Keratinocyte (primary cell): ENCODE measurements at regions not wholly inside any gene's neighbourhood (a gene's known extent, or its start where the extent isn't known, plus 50 kb on each side); places are given as distances from the start of the nearest gene placed in this dataset.

Experiments used
- DNase-seq: peaks from one replicate; pipeline ENCODE4 v3.0.0-alpha.2; 2011; ENCODE audit warnings: low read depth, missing footprints, low spot score
- FAIRE-seq: peaks from 2 replicates; lab custom pipeline; 2011; peaks lifted over from hg19 to GRCh38; lab: Jason Lieb, UNC
- H2AFZ ChIP-seq: 2 replicates; pipeline ENCODE4 v1.6.0; 2012; ENCODE audit warnings: low read length, control low read depth, inconsistent platforms; ENCODE audit not compliant: control insufficient read depth
- H3K27ac ChIP-seq: 2 replicates; pipeline ENCODE4 v1.5.1; 2011; ENCODE audit warnings: low read length; ENCODE audit not compliant: control insufficient read depth, insufficient read depth
- H3K27me3 ChIP-seq: 3 replicates; pipeline ENCODE4 v1.6.0; 2011; ENCODE audit warnings: low read length; ENCODE audit not compliant: control insufficient read depth, insufficient read depth; ENCODE audit errors: extremely low read depth
- H3K36me3 ChIP-seq, 2 experiments: 2 replicates in 1 of 2; 3 replicates in 1 of 2; pipeline ENCODE4 v1.5.1; 2011; ENCODE audit warnings: low read length in 2 of 2, mild to moderate bottlenecking in 1 of 2; ENCODE audit not compliant: control insufficient read depth in 2 of 2, insufficient read depth in 2 of 2; ENCODE audit errors: extremely low read depth in 1 of 2
- H3K4me1 ChIP-seq: 3 replicates; pipeline ENCODE4 v1.5.1; 2011; ENCODE audit warnings: low read length; ENCODE audit not compliant: control insufficient read depth, insufficient read depth; ENCODE audit errors: extremely low read depth
- H3K4me2 ChIP-seq: 3 replicates; pipeline ENCODE4 v1.6.0; 2011; ENCODE audit warnings: low read depth, low read length; ENCODE audit not compliant: control insufficient read depth, insufficient read depth; ENCODE audit errors: extremely low read depth
- H3K4me3 ChIP-seq, 3 experiments: fragments of 200-600 bp in 1 of 3; sonication (generic) in 1 of 3; 2 replicates in 2 of 3; 3 replicates in 1 of 3; pipeline ENCODE4 v1.5.1; 2011 to 2016; ENCODE audit warnings: low read length in 3 of 3, mild to moderate bottlenecking in 3 of 3, control low read depth in 2 of 3, inconsistent platforms in 1 of 3, low read depth in 1 of 3, mixed read lengths in 1 of 3, mixed run types in 1 of 3, moderate library complexity in 1 of 3; ENCODE audit not compliant: control insufficient read depth in 2 of 3, insufficient read depth in 2 of 3; ENCODE audit errors: extremely low read depth in 1 of 3
- H3K79me2 ChIP-seq: 2 replicates; pipeline ENCODE4 v1.6.0; 2012; ENCODE audit warnings: low read length; ENCODE audit not compliant: control insufficient read depth, insufficient read depth
- H3K9ac ChIP-seq: 3 replicates; pipeline ENCODE4 v1.6.0; 2011; ENCODE audit warnings: low read length; ENCODE audit not compliant: control insufficient read depth, insufficient read depth; ENCODE audit errors: extremely low read depth
- H3K9me1 ChIP-seq: 3 replicates; pipeline ENCODE4 v1.6.0; 2011; ENCODE audit warnings: low read length; ENCODE audit not compliant: control insufficient read depth, insufficient read depth; ENCODE audit errors: extremely low read depth
- H3K9me3 ChIP-seq: 2 replicates; pipeline ENCODE4 v1.5.1; 2012; ENCODE audit warnings: low read depth, low read length; ENCODE audit not compliant: control insufficient read depth
- H4K20me1 ChIP-seq: 3 replicates; pipeline ENCODE4 v1.6.0; 2011; ENCODE audit warnings: low read length; ENCODE audit not compliant: control insufficient read depth, insufficient read depth; ENCODE audit errors: extremely low read depth
- EZH2 ChIP-seq: IDR thresholded peaks from one replicate; pipeline ENCODE4 v1.6.1; 2012; ENCODE audit warnings: inconsistent platforms, mild to moderate bottlenecking, low read length, moderate library complexity
- dilution Hi-C: fragments of 300-500 bp; cut with MboI; formaldehyde crosslinking; loops from one replicate; pipeline ENCODE4 v1.7.0; 2020; ENCODE audit warnings: low sequenced_read_pairs; ENCODE audit not compliant: extremely low pct_ligation_motif_present
- TF ChIP-seq, protein P1 (sequence below), 3 experiments: IDR thresholded peaks in 1 of 3; conservative IDR thresholded peaks in 1 of 3; optimal IDR thresholded peaks in 1 of 3; 2 replicates in 2 of 3; 3 replicates in 1 of 3; pipeline versions ENCODE3 to v1.5.1; 2011; ENCODE audit warnings: low read length in 3 of 3, mild to moderate bottlenecking in 3 of 3, moderate library complexity in 2 of 3, control low read depth in 1 of 3, inconsistent platforms in 1 of 3; ENCODE audit not compliant: insufficient read depth in 2 of 3; ENCODE audit errors: extremely low read depth in 1 of 3

DNA sequence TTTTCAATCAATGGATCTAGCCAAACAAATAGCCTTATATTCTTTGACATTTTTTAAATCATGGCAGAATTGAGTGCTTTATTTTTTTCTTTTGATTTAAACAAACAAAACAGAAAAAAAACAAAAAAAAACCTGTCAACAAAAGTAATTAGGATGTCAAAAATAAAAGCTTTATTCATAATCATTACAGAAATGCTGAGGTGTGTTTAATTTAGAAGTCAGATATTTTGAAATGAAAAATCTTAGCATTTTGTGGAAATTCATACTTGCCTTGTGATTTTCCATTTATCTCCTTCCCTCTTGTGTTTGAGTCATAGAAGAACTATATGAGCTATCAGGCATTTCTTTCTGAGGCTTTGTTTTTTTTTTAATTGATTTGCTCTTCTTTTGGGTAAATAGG lies 387.0 kb upstream of the STXBP6 start:
- Histone ChIP-seq H3K9ac (no peak overlapping the region), H3K9me1 (no peaks in the 10 kb centered on the region), H3K36me3 (no peaks in the 10 kb centered on the region), H3K27ac (no peak overlapping the region), H2AFZ (no peak overlapping the region), H3K4me1 (no peaks in the 10 kb centered on the region), H3K4me3 (no peak overlapping the region), H3K27me3 (no peaks in the 10 kb centered on the region), H3K79me2 (no peaks in the 10 kb centered on the region), H4K20me1 (no peaks in the 10 kb centered on the region), H3K4me2 (no peak overlapping the region), H3K9me3 (no peaks in the 10 kb centered on the region)
- DNase-seq (no peak), FAIRE-seq (no peak)
- dilution Hi-C loops = no loop called here
- TF ChIP-seq EZH2 = no peak
- TF ChIP-seq, protein P1, sequence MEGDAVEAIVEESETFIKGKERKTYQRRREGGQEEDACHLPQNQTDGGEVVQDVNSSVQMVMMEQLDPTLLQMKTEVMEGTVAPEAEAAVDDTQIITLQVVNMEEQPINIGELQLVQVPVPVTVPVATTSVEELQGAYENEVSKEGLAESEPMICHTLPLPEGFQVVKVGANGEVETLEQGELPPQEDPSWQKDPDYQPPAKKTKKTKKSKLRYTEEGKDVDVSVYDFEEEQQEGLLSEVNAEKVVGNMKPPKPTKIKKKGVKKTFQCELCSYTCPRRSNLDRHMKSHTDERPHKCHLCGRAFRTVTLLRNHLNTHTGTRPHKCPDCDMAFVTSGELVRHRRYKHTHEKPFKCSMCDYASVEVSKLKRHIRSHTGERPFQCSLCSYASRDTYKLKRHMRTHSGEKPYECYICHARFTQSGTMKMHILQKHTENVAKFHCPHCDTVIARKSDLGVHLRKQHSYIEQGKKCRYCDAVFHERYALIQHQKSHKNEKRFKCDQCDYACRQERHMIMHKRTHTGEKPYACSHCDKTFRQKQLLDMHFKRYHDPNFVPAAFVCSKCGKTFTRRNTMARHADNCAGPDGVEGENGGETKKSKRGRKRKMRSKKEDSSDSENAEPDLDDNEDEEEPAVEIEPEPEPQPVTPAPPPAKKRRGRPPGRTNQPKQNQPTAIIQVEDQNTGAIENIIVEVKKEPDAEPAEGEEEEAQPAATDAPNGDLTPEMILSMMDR (optimal IDR thresholded peaks at IDR 0.05 in 1 of 3, IDR thresholded peaks at IDR 0.05 in 1 of 3, conservative IDR thresholded peaks at IDR 0.05 in 1 of 3; ENCODE audit: extremely low read depth in 1 of 3, insufficient read depth in 2 of 3, low read length in 3 of 3) = no peak

- Histone ChIP-seq H3K9me1 (no peaks in the 10 kb centered on the region), H3K27me3 (no peaks in the 10 kb centered on the region), H3K36me3 (no peaks in the 10 kb centered on the region), H3K9ac (no peak overlapping the region), H3K9me3 (peaks cover 2% of the 10 kb centered on the region), H2AFZ (no peak overlapping the region), H3K4me3 (no peak overlapping the region), H3K27ac (no peak overlapping the region), H4K20me1 (no peaks in the 10 kb centered on the region), H3K79me2 (no peaks in the 10 kb centered on the region), H3K4me1 (no peaks in the 10 kb centered on the region), H3K4me2 (no peak overlapping the region)
- DNase-seq (no peak), FAIRE-seq (no peak)
- TF ChIP-seq EZH2 = no peak
- TF ChIP-seq, protein P1 (optimal IDR thresholded peaks at IDR 0.05 in 1 of 3, IDR thresholded peaks at IDR 0.05 in 1 of 3, conservative IDR thresholded peaks at IDR 0.05 in 1 of 3; ENCODE audit: extremely low read depth in 1 of 3, insufficient read depth in 2 of 3, low read length in 3 of 3) = no peak
- dilution Hi-C loops = no loop called here
Measured at GRCh38 chr14:25436288-25436875, 386.4 kb upstream of the STXBP6 start.
